BLaER1 (cell line): ENCODE measurements at regions not wholly inside any gene's neighbourhood (a gene's known extent, or its start where the extent isn't known, plus 50 kb on each side); places are given as distances from the start of the nearest gene placed in this dataset.

Experiments
- H3K27ac ChIP-seq: shearing (Covaris generic); formaldehyde crosslinking; 2 replicates; pipeline ENCODE4 v1.8.1; 2022
- H3K27me3 ChIP-seq: shearing (Covaris generic); formaldehyde crosslinking; 2 replicates; pipeline ENCODE4 v1.8.1; 2022
- H3K36me3 ChIP-seq: shearing (Covaris generic); formaldehyde crosslinking; 2 replicates; pipeline ENCODE4 v1.8.1; 2022
- H3K4me1 ChIP-seq: shearing (Covaris generic); formaldehyde crosslinking; 2 replicates; pipeline ENCODE4 v1.8.1; 2022
- H3K4me2 ChIP-seq: shearing (Covaris generic); formaldehyde crosslinking; 2 replicates; pipeline ENCODE4 v1.8.1; 2022
- H3K4me3 ChIP-seq: shearing (Covaris generic); formaldehyde crosslinking; 2 replicates; pipeline ENCODE4 v1.8.1; 2022
- H3K9ac ChIP-seq: shearing (Covaris generic); formaldehyde crosslinking; 2 replicates; pipeline ENCODE4 v1.8.1; 2022
- H3K9me3 ChIP-seq: shearing (Covaris generic); formaldehyde crosslinking; 2 replicates; pipeline ENCODE4 v1.8.1; 2022
- H4K20me1 ChIP-seq: shearing (Covaris generic); formaldehyde crosslinking; 2 replicates; pipeline ENCODE4 v1.8.1; 2022
- Cebpa-rat ChIP-seq: shearing (Covaris generic); IDR thresholded peaks from 2 replicates; pipeline ENCODE4 v1.8.1; 2022

GRCh38 chr1:106613861-106614260 lies 442.6 kb upstream of the PRMT6 start:
- Histone ChIP-seq H3K9me3 (no peaks in the 10 kb centered on the region), H4K20me1 (no peaks in the 10 kb centered on the region), H3K4me3 (no peak overlapping the region), H3K27ac (no peak overlapping the region), H3K27me3 (no peaks in the 10 kb centered on the region), H3K36me3 (no peaks in the 10 kb centered on the region), H3K9ac (no peak overlapping the region), H3K4me2 (no peak overlapping the region), H3K4me1 (peaks cover 6% of the 10 kb centered on the region; the same call in 1 of the 2 replicates)
- TF ChIP-seq Cebpa-rat: no peak

GRCh38 chr1:106615473-106615872 lies 441.0 kb upstream of the PRMT6 start:
- no peak overlapping the region for H3K9ac ChIP-seq
- H3K9me3 ChIP-seq: no peaks in the 10 kb centered on the region
- H3K4me3 ChIP-seq: no peak overlapping the region
- no peak overlapping the region for H3K4me2 ChIP-seq
- TF ChIP-seq Cebpa-rat: no peak
- H3K27me3 ChIP-seq: no peaks in the 10 kb centered on the region
- H3K4me1 ChIP-seq: peaks cover 6% of the 10 kb centered on the region; the same call in 1 of the 2 replicates
- H3K36me3 ChIP-seq: no peaks in the 10 kb centered on the region
- no peaks in the 10 kb centered on the region for H4K20me1 ChIP-seq
- H3K27ac ChIP-seq: no peak overlapping the region

GRCh38 chr1:106619080-106619826 lies 437.2 kb upstream of the PRMT6 start:
- Histone ChIP-seq H4K20me1 (no peaks in the 10 kb centered on the region), H3K9ac (no peak overlapping the region), H3K4me1 (no peaks in the 10 kb centered on the region), H3K9me3 (no peaks in the 10 kb centered on the region), H3K4me3 (no peak overlapping the region), H3K4me2 (no peak overlapping the region), H3K27me3 (no peaks in the 10 kb centered on the region), H3K27ac (no peak overlapping the region), H3K36me3 (no peaks in the 10 kb centered on the region)
- TF ChIP-seq Cebpa-rat: no peak

GRCh38 chr1:106619827-106620134 lies 436.7 kb upstream of the PRMT6 start:
- no peaks in the 10 kb centered on the region for H3K27me3 ChIP-seq
- no peaks in the 10 kb centered on the region for H3K36me3 ChIP-seq
- no peak overlapping the region for H3K9ac ChIP-seq
- H3K4me2 ChIP-seq: no peak overlapping the region
- no peak overlapping the region for H3K4me3 ChIP-seq
- no peak overlapping the region for H3K27ac ChIP-seq
- no peaks in the 10 kb centered on the region for H4K20me1 ChIP-seq
- no peaks in the 10 kb centered on the region for H3K4me1 ChIP-seq
- no peaks in the 10 kb centered on the region for H3K9me3 ChIP-seq
- TF ChIP-seq Cebpa-rat: no peak

GRCh38 chr1:106620521-106620954 lies 435.9 kb upstream of the PRMT6 start:
- no peaks in the 10 kb centered on the region for H4K20me1 ChIP-seq
- no peaks in the 10 kb centered on the region for H3K36me3 ChIP-seq
- no peak for TF ChIP-seq Cebpa-rat
- H3K9ac ChIP-seq: no peak overlapping the region
- H3K4me1 ChIP-seq: no peaks in the 10 kb centered on the region
- H3K9me3 ChIP-seq: no peaks in the 10 kb centered on the region
- H3K4me2 ChIP-seq: no peak overlapping the region
- no peak overlapping the region for H3K4me3 ChIP-seq
- H3K27me3 ChIP-seq: no peaks in the 10 kb centered on the region
- H3K27ac ChIP-seq: no peak overlapping the region

GRCh38 chr1:106621853-106622252 lies 434.6 kb upstream of the PRMT6 start:
- Histone ChIP-seq H3K27ac (no peak overlapping the region), H3K36me3 (no peaks in the 10 kb centered on the region), H3K27me3 (no peaks in the 10 kb centered on the region)

GRCh38 chr1:106637566-106637965 lies 418.9 kb upstream of the PRMT6 start:
- Histone ChIP-seq H3K27ac (no peak overlapping the region), H4K20me1 (no peaks in the 10 kb centered on the region), H3K36me3 (no peaks in the 10 kb centered on the region), H3K4me3 (no peak overlapping the region), H3K27me3 (no peaks in the 10 kb centered on the region), H3K4me1 (no peaks in the 10 kb centered on the region), H3K9ac (no peak overlapping the region), H3K9me3 (no peaks in the 10 kb centered on the region), H3K4me2 (no peak overlapping the region)
- TF ChIP-seq Cebpa-rat: no peak

More at GRCh38 chr1:106621853-106622252, 434.6 kb upstream of the PRMT6 start:
- Histone ChIP-seq H3K9ac (no peak overlapping the region), H4K20me1 (no peaks in the 10 kb centered on the region), H3K4me2 (no peak overlapping the region), H3K9me3 (no peaks in the 10 kb centered on the region), H3K4me3 (no peak overlapping the region), H3K4me1 (no peaks in the 10 kb centered on the region)
- TF ChIP-seq Cebpa-rat: no peak

GRCh38 chr1:106646261-106646784 lies 410.2 kb upstream of the PRMT6 start:
- H3K9me3 ChIP-seq: no peaks in the 10 kb centered on the region
- H3K27ac ChIP-seq: no peak overlapping the region
- no peaks in the 10 kb centered on the region for H3K27me3 ChIP-seq
- no peak for TF ChIP-seq Cebpa-rat
- no peak overlapping the region for H3K4me3 ChIP-seq
- H3K36me3 ChIP-seq: no peaks in the 10 kb centered on the region
- H3K9ac ChIP-seq: no peak overlapping the region
- H4K20me1 ChIP-seq: no peaks in the 10 kb centered on the region
- peaks cover 7% of the 10 kb centered on the region for H3K4me1 ChIP-seq
- H3K4me2 ChIP-seq: no peak overlapping the region

GRCh38 chr1:106646816-106647215 lies 409.7 kb upstream of the PRMT6 start:
- H3K27me3 ChIP-seq: no peaks in the 10 kb centered on the region
- H4K20me1 ChIP-seq: no peaks in the 10 kb centered on the region
- no peaks in the 10 kb centered on the region for H3K36me3 ChIP-seq
- H3K27ac ChIP-seq: no peak overlapping the region
- no peak for TF ChIP-seq Cebpa-rat
- H3K9me3 ChIP-seq: no peaks in the 10 kb centered on the region
- no peak overlapping the region for H3K4me3 ChIP-seq
- H3K9ac ChIP-seq: no peak overlapping the region
- no peak overlapping the region for H3K4me2 ChIP-seq
- H3K4me1 ChIP-seq: peaks cover 11% of the 10 kb centered on the region

- no peaks in the 10 kb centered on the region for H4K20me1 ChIP-seq
- H3K9ac ChIP-seq: no peak overlapping the region
- no peaks in the 10 kb centered on the region for H3K9me3 ChIP-seq
- no peak overlapping the region for H3K27ac ChIP-seq
- H3K4me2 ChIP-seq: peak overlapping the region; percentile 17; the same call in 1 of the 2 replicates
- peaks cover 11% of the 10 kb centered on the region for H3K4me1 ChIP-seq
- no peak overlapping the region for H3K4me3 ChIP-seq
- H3K27me3 ChIP-seq: no peaks in the 10 kb centered on the region
- no peaks in the 10 kb centered on the region for H3K36me3 ChIP-seq
- no peak for TF ChIP-seq Cebpa-rat
Observed at GRCh38 chr1:106651028-106651762, 405.3 kb upstream of the PRMT6 start.
